ENCODE measurements at regions not wholly inside any gene's neighbourhood (a gene's known extent, or its start where the extent isn't known, plus 50 kb on each side); places are given as distances from the start of the nearest gene placed in this dataset.
A peak's percentile ranks its signal among the peaks of the same experiment; 100 is the strongest.
"Not testable (repeated sequence)": the region's sequence is repeated elsewhere in the genome, so short reads cannot be mapped to it uniquely, and the experiment has no call there.

DNA sequence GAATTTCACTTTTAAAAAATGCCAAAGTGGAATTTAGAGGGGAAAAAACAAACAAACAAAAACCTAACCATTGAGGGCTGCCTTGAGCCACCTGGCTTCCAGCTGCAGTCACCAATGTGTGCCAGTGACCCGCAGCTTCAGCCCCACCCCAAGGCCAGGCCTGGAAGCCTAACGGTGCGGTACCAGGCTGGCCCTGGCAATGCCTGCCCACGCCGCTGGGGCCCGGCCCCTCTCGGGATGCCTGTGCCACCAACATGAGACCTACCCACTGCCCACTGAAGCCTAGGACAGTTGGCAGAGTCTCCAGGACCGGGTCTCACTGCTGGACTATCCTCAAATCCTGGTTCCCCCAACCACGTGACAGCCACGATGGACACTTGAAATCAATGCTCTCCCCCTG is 96.6 kb downstream of the NCOR2 start:
- ChIA-PET CTCF (no interaction called here), POLR2A (no interaction called here)
- TF ChIP-seq LEF1 (IDR thresholded peaks at IDR 0.05; ENCODE audit: borderline replicate concordance) (no peak), SUZ12 (IDR thresholded peaks at IDR 0.05) (no peak)
- DNase-seq (ENCODE audit: extremely low spot score): no peak

- DNase-seq (ENCODE audit: extremely low spot score): no peak
- ChIA-PET CTCF (no interaction called here), POLR2A (no interaction called here)
- TF ChIP-seq HDGF (IDR thresholded peaks at IDR 0.05; ENCODE audit: borderline replicate concordance): no peak
- TF ChIP-seq L3MBTL2 (conservative IDR thresholded peaks at IDR 0.05): no peak
- TF ChIP-seq SUZ12 (IDR thresholded peaks at IDR 0.05): no peak
- TF ChIP-seq LEF1 (IDR thresholded peaks at IDR 0.05; ENCODE audit: borderline replicate concordance): no peak
- no peak for TF ChIP-seq FOXK2 (IDR thresholded peaks at IDR 0.05)
- TF ChIP-seq NFRKB (IDR thresholded peaks at IDR 0.05): no peak
- TF ChIP-seq ARNT (IDR thresholded peaks at IDR 0.05): no peak
- TF ChIP-seq, protein P1, sequence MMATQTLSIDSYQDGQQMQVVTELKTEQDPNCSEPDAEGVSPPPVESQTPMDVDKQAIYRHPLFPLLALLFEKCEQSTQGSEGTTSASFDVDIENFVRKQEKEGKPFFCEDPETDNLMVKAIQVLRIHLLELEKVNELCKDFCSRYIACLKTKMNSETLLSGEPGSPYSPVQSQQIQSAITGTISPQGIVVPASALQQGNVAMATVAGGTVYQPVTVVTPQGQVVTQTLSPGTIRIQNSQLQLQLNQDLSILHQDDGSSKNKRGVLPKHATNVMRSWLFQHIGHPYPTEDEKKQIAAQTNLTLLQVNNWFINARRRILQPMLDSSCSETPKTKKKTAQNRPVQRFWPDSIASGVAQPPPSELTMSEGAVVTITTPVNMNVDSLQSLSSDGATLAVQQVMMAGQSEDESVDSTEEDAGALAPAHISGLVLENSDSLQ (IDR thresholded peaks at IDR 0.05): no peak
- no peak for TF ChIP-seq SP1 (IDR thresholded peaks at IDR 0.05)
- TF ChIP-seq FOXM1 (IDR thresholded peaks at IDR 0.05; ENCODE audit: borderline replicate concordance): no peak
- TF ChIP-seq BHLHE40 (IDR thresholded peaks at IDR 0.05; ENCODE audit: borderline replicate concordance): no peak
- no peak for TF ChIP-seq ELF4 (IDR thresholded peaks at IDR 0.05)
These were observed 97.3 kb downstream of the NCOR2 start for GRCh38 chr12:124470139-124470538.

- ChIA-PET CTCF (no interaction called here), POLR2A (no interaction called here)
- TF ChIP-seq HDGF (IDR thresholded peaks at IDR 0.05; ENCODE audit: borderline replicate concordance) (no peak), SP1 (IDR thresholded peaks at IDR 0.05) (no peak), FOXK2 (IDR thresholded peaks at IDR 0.05) (no peak), BHLHE40 (IDR thresholded peaks at IDR 0.05; ENCODE audit: borderline replicate concordance) (no peak), CTBP1 (IDR thresholded peaks at IDR 0.05; ENCODE audit: borderline replicate concordance) (no peak), ZNF384 (IDR thresholded peaks at IDR 0.05) (no peak), FOXM1 (IDR thresholded peaks at IDR 0.05; ENCODE audit: borderline replicate concordance) (no peak)
- TF ChIP-seq, protein P1 (IDR thresholded peaks at IDR 0.05): no peak
- peak; percentile 37 for DNase-seq (ENCODE audit: extremely low spot score)
These were observed 98.1 kb downstream of the NCOR2 start for GRCh38 chr12:124469193-124469888.

DNA sequence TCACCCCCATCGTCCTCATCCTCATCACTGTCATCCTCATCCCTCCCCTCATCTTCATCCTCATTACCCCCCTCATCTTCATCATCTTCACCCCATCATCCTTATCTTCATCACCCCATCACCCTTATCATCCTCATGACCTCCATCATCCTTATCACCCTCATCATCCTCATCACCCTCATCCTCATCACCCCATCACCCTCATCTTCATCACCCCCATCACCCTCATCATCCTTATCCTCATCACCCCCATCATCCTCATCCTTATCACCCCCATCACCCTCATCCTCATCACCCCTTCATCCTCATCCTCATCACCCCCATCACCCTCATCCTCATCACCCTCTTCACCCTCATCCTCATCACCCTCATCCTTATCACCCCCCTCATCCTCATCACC is 99.9 kb downstream of the NCOR2 start:
- DNase-seq (ENCODE audit: extremely low spot score); POLR2A ChIA-PET; CTCF ChIA-PET: not testable (repeated sequence)

DNA sequence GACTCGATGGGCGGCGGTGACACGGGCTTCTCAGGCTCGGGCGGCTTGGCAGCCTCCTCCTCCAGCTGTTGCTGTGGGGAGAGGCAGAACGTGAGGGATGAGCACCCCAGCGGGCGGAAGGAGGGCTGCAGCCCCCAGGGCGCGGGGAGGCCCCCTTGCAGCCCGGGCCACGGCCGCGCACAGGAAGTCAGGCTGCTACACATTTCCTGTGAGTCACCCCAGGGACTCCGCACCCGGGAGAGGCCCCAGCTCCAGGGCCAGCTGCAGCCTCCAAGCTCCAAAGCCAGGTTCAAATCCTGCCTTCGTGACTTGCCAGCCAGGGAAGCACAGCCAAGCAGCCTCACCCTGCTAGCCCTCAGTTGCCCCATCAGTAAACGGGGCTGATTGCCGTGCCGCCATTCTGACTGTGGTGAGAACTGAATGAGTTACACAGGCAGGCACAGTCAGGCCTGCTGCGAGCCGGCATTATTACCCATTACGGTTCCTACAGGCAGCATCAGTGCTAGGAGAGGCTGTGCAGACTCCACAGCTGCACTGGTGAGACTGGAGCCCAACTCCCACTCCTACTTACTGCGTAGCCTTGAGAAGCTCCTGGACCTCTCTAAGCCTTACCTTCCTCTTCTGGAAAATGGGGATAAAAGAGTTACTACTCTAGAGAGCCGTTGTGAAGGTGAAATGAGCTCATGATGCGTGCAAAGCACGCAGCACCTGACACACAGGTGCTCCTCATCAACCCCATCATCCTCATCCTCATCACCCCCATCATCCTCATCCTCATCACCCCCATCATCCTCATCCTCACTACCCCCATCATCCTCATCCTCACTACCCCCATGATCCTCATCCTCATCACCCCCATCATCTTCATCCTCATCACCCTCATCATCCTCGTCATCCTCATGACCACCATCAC is 100.9 kb downstream of the NCOR2 start:
- POLR2A ChIA-PET: no interaction called here
- CTCF ChIA-PET: no interaction called here
- TF ChIP-seq ARNT (IDR thresholded peaks at IDR 0.05) (no peak), LEF1 (IDR thresholded peaks at IDR 0.05; ENCODE audit: borderline replicate concordance) (no peak), NFRKB (IDR thresholded peaks at IDR 0.05) (no peak), BHLHE40 (IDR thresholded peaks at IDR 0.05; ENCODE audit: borderline replicate concordance) (no peak), SP1 (IDR thresholded peaks at IDR 0.05) (no peak), ELF4 (IDR thresholded peaks at IDR 0.05) (no peak), FOXM1 (IDR thresholded peaks at IDR 0.05; ENCODE audit: borderline replicate concordance) (no peak), TARDBP (IDR thresholded peaks at IDR 0.05) (no peak), FOXA1 (IDR thresholded peaks at IDR 0.05) (no peak), FOXK2 (IDR thresholded peaks at IDR 0.05) (no peak), L3MBTL2 (conservative IDR thresholded peaks at IDR 0.05) (no peak), HDGF (IDR thresholded peaks at IDR 0.05; ENCODE audit: borderline replicate concordance) (no peak)
- TF ChIP-seq, protein P1 (IDR thresholded peaks at IDR 0.05): no peak
- DNase-seq (ENCODE audit: extremely low spot score): no peak

GRCh38 chr12:124465473-124465872 is 101.9 kb downstream of the NCOR2 start:
- no peak for DNase-seq (ENCODE audit: extremely low spot score)
- TF ChIP-seq ELF4 (IDR thresholded peaks at IDR 0.05) (no peak), FOXA1 (IDR thresholded peaks at IDR 0.05) (no peak), HDGF (IDR thresholded peaks at IDR 0.05; ENCODE audit: borderline replicate concordance) (no peak), L3MBTL2 (conservative IDR thresholded peaks at IDR 0.05) (no peak), LEF1 (IDR thresholded peaks at IDR 0.05; ENCODE audit: borderline replicate concordance) (no peak), CTBP1 (IDR thresholded peaks at IDR 0.05; ENCODE audit: borderline replicate concordance) (no peak), ARNT (IDR thresholded peaks at IDR 0.05) (no peak), SP1 (IDR thresholded peaks at IDR 0.05) (no peak), NFRKB (IDR thresholded peaks at IDR 0.05) (no peak)
- TF ChIP-seq, protein P1 (IDR thresholded peaks at IDR 0.05): no peak
- ChIA-PET POLR2A (no interaction called here), CTCF (no interaction called here)
